ENCODE measurements at regions not wholly inside any gene's neighbourhood (a gene's known extent, or its start where the extent isn't known, plus 50 kb on each side); places are given as distances from the start of the nearest gene placed in this dataset.
"Not testable (repeated sequence)": the region's sequence is repeated elsewhere in the genome, so short reads cannot be mapped to it uniquely, and the experiment has no call there.

GRCh38 chr13:86501931-86502330 lies 702.7 kb upstream of the SLITRK6 start:
- TF ChIP-seq, protein P1, sequence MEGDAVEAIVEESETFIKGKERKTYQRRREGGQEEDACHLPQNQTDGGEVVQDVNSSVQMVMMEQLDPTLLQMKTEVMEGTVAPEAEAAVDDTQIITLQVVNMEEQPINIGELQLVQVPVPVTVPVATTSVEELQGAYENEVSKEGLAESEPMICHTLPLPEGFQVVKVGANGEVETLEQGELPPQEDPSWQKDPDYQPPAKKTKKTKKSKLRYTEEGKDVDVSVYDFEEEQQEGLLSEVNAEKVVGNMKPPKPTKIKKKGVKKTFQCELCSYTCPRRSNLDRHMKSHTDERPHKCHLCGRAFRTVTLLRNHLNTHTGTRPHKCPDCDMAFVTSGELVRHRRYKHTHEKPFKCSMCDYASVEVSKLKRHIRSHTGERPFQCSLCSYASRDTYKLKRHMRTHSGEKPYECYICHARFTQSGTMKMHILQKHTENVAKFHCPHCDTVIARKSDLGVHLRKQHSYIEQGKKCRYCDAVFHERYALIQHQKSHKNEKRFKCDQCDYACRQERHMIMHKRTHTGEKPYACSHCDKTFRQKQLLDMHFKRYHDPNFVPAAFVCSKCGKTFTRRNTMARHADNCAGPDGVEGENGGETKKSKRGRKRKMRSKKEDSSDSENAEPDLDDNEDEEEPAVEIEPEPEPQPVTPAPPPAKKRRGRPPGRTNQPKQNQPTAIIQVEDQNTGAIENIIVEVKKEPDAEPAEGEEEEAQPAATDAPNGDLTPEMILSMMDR (IDR thresholded peaks at IDR 0.05; ENCODE audit: poor library complexity): not testable (repeated sequence)
- not testable (repeated sequence) for TF ChIP-seq EZH2 (IDR thresholded peaks at IDR 0.05; ENCODE audit: borderline replicate concordance)

Measured in hepatocyte (in vitro differentiated cells).